Mesenchymal stem cell (in vitro differentiated cells and primary cell): ENCODE measurements at regions not wholly inside any gene's neighbourhood (a gene's known extent, or its start where the extent isn't known, plus 50 kb on each side); places are given as distances from the start of the nearest gene placed in this dataset.

ENCODE experiments used
- DNase-seq: peaks from one replicate; pipeline ENCODE4 v3.0.0-alpha.2; 2013
- H2AFZ ChIP-seq: one replicate; pipeline ENCODE4 v1.6.1; 2013; ENCODE audit warnings: low read depth, mild to moderate bottlenecking, control low read depth, inconsistent platforms, low read length, moderate library complexity
- H2AK5ac ChIP-seq: 2 replicates; pipeline ENCODE4 v1.6.1; 2013; ENCODE audit warnings: low read length, moderate library complexity, mild to moderate bottlenecking, inconsistent platforms; ENCODE audit not compliant: severe bottlenecking
- H2BK120ac ChIP-seq: one replicate; pipeline ENCODE4 v1.6.1; 2013; ENCODE audit warnings: low read depth, mild to moderate bottlenecking, inconsistent platforms, low read length, moderate library complexity
- H2BK12ac ChIP-seq, 2 experiments: one replicate each; pipeline ENCODE4 v1.6.1; 2013; ENCODE audit warnings: inconsistent platforms in 2 of 2, low read length in 2 of 2, mild to moderate bottlenecking in 2 of 2, moderate library complexity in 2 of 2, control low read depth in 1 of 2
- H2BK15ac ChIP-seq: one replicate; pipeline ENCODE4 v1.6.1; 2013; ENCODE audit warnings: mild to moderate bottlenecking, low read depth, inconsistent platforms; ENCODE audit not compliant: poor library complexity, severe bottlenecking
- H2BK5ac ChIP-seq: 2 replicates; pipeline ENCODE4 v1.6.1; 2013; ENCODE audit warnings: low read depth, mild to moderate bottlenecking, low read length, control low read depth, inconsistent platforms; ENCODE audit not compliant: poor library complexity, severe bottlenecking
- H3K14ac ChIP-seq, 2 experiments: one replicate each; pipeline ENCODE4 v1.6.1; 2013; ENCODE audit warnings: inconsistent platforms in 2 of 2, low read length in 2 of 2, control low read depth in 1 of 2, mild to moderate bottlenecking in 1 of 2, moderate library complexity in 1 of 2
- H3K18ac ChIP-seq, 2 experiments: one replicate each; pipeline ENCODE4 v1.6.1; 2013; ENCODE audit warnings: inconsistent platforms in 2 of 2, low read length in 2 of 2, control low read depth in 1 of 2, low read depth in 1 of 2, mild to moderate bottlenecking in 1 of 2
- H3K23ac ChIP-seq, 2 experiments: one replicate each; pipeline ENCODE4 v1.6.1; 2013; ENCODE audit warnings: inconsistent platforms in 2 of 2, low read length in 2 of 2, mild to moderate bottlenecking in 2 of 2, moderate library complexity in 2 of 2, control low read depth in 1 of 2
- H3K27ac ChIP-seq: 2 replicates; pipeline ENCODE4 v1.5.1; 2013; ENCODE audit warnings: mild to moderate bottlenecking, moderate library complexity, low read length, control low read depth, inconsistent platforms; ENCODE audit not compliant: poor library complexity, severe bottlenecking
- H3K27me3 ChIP-seq, 2 experiments: 2 replicates each; pipeline versions ENCODE4 v1.6.1 to v1.7.0; 2013; ENCODE audit warnings: low read length in 2 of 2, mild to moderate bottlenecking in 2 of 2, moderate library complexity in 2 of 2, control low read depth in 1 of 2, inconsistent platforms in 1 of 2; ENCODE audit not compliant: control insufficient read depth in 1 of 2, insufficient read depth in 1 of 2
- H3K36me3 ChIP-seq, 2 experiments: 2 replicates each; pipeline versions ENCODE4 v1.6.1 to v1.7.0; 2013; ENCODE audit warnings: low read length in 2 of 2, control low read depth in 1 of 2, inconsistent platforms in 1 of 2, low read depth in 1 of 2, mild to moderate bottlenecking in 1 of 2; ENCODE audit not compliant: insufficient read depth in 2 of 2, control insufficient read depth in 1 of 2
- H3K4ac ChIP-seq, 2 experiments: one replicate each; pipeline ENCODE4 v1.6.1; 2013; ENCODE audit warnings: inconsistent platforms in 2 of 2, low read length in 2 of 2, mild to moderate bottlenecking in 2 of 2, moderate library complexity in 2 of 2, control low read depth in 1 of 2, low read depth in 1 of 2
- H3K4me1 ChIP-seq: 2 replicates; pipeline ENCODE4 v1.6.1; 2013; ENCODE audit warnings: low read depth, low read length, control low read depth; ENCODE audit not compliant: control insufficient read depth, insufficient read depth
- H3K4me2 ChIP-seq: 2 replicates; pipeline ENCODE4 v1.6.1; 2013; ENCODE audit warnings: low read length, mild to moderate bottlenecking, inconsistent platforms; ENCODE audit not compliant: poor library complexity, severe bottlenecking
- H3K4me3 ChIP-seq, 2 experiments: 2 replicates each; pipeline versions ENCODE4 v1.5.1 to v1.7.0; 2013; ENCODE audit warnings: low read length in 2 of 2, mild to moderate bottlenecking in 2 of 2, control low read depth in 1 of 2, low read depth in 1 of 2; ENCODE audit not compliant: insufficient read depth in 1 of 2
- H3K79me1 ChIP-seq: replicated peaks from 2 replicates; pipeline ENCODE4 v1.6.1; 2013; ENCODE audit warnings: mild to moderate bottlenecking, control low read depth, low read length, inconsistent platforms; ENCODE audit not compliant: poor library complexity, severe bottlenecking
- H3K9ac ChIP-seq: 2 replicates; pipeline ENCODE4 v1.7.0; 2013; ENCODE audit warnings: mild to moderate bottlenecking, low read length, moderate library complexity
- H3K9me3 ChIP-seq: 2 replicates; pipeline ENCODE4 v1.7.0; 2013; ENCODE audit warnings: mild to moderate bottlenecking, low read length; ENCODE audit not compliant: control insufficient read depth
- H4K8ac ChIP-seq: one replicate; pipeline ENCODE4 v1.6.1; 2013; ENCODE audit warnings: inconsistent platforms, mild to moderate bottlenecking, low read length, moderate library complexity
- H4K91ac ChIP-seq: one replicate; pipeline ENCODE4 v1.6.1; 2013; ENCODE audit warnings: mild to moderate bottlenecking, low read length, inconsistent platforms
- WGBS: methylation state at CpG from one replicate; pipeline ENCODE4 v1.1.7; 2013; ENCODE audit warnings: mixed read lengths; 5-methylcytosine and 5-hydroxymethylcytosine counted together

DNA sequence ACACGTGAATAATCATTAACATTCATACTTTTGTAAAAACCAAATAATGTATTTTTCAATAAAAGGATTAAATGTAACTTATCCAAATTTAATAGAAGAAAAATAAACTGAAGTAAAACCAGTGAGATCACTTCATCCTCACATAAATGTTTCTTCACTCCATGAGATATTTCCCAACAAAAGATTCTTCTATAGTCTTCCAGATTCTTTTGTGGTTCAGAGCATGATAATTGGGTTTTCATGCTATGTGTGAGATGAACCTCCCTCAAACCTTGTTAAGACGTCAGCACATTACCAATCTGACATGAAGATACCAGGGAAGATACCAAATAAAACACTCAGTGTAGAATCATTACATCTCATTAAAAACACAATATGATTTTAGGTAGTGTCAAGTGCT is 62.9 kb upstream of the OXGR1 start:
- H3K36me3 ChIP-seq: no peaks in the 10 kb centered on the region
- H3K9me3 ChIP-seq: no peaks in the 10 kb centered on the region
- WGBS: no CpG with 5 or more reads among the region's 2 CpGs
- H3K14ac ChIP-seq: no peak overlapping the region
- no peak overlapping the region for H3K18ac ChIP-seq
- H3K27me3 ChIP-seq: no peaks in the 10 kb centered on the region
- H3K4me3 ChIP-seq: no peak overlapping the region
- H2AFZ ChIP-seq: no peak overlapping the region
- H3K27ac ChIP-seq: no peak overlapping the region
- no peak overlapping the region for H3K23ac ChIP-seq
- no peaks in the 10 kb centered on the region for H3K4me1 ChIP-seq
- H2BK120ac ChIP-seq: no peak overlapping the region
- no peak for DNase-seq
- no peak overlapping the region for H3K4ac ChIP-seq
- no peak overlapping the region for H2AK5ac ChIP-seq
- no peak overlapping the region for H4K91ac ChIP-seq
- H2BK15ac ChIP-seq: no peak overlapping the region
- H2BK12ac ChIP-seq: no peak overlapping the region
- H3K4me2 ChIP-seq: no peak overlapping the region
- no peak overlapping the region for H2BK5ac ChIP-seq
- H3K79me1 ChIP-seq: no peaks in the 10 kb centered on the region
- H4K8ac ChIP-seq: no peak overlapping the region
- no peak overlapping the region for H3K9ac ChIP-seq

DNA sequence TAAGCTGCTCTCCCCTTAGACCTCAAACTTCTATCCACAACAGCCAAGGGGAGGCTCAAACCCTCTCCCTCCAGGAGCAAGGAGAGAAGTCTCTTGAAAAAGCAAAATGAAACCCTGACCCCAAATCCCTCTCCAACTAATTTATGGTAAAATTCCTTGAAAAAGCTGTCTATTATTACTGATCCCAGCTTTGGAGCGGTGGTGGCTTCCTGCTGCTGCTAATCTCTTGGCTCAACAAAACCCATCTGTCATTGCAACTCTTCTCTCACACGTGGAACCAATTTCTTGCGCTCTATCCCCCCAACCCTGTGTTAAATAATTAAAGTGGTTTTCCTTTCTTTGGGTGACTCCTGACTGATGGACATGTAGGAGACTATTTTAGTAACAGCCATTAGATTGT is 64.1 kb upstream of the OXGR1 start:
- 47% methylated on average over 1 of the region's 3 CpGs for WGBS
- no peaks in the 10 kb centered on the region for H3K27me3 ChIP-seq
- no peak overlapping the region for H3K23ac ChIP-seq
- no peak overlapping the region for H3K27ac ChIP-seq
- H3K9ac ChIP-seq: peak overlapping the region; percentile 19
- H2AFZ ChIP-seq: no peak overlapping the region
- DNase-seq: no peak
- no peak overlapping the region for H2BK12ac ChIP-seq
- H2BK15ac ChIP-seq: no peak overlapping the region
- H2AK5ac ChIP-seq: no peak overlapping the region
- H3K4ac ChIP-seq: no peak overlapping the region
- no peaks in the 10 kb centered on the region for H3K9me3 ChIP-seq
- no peaks in the 10 kb centered on the region for H3K79me1 ChIP-seq
- no peak overlapping the region for H3K4me2 ChIP-seq
- H2BK120ac ChIP-seq: no peak overlapping the region
- no peak overlapping the region for H2BK5ac ChIP-seq
- no peak overlapping the region for H3K18ac ChIP-seq
- no peaks in the 10 kb centered on the region for H3K4me1 ChIP-seq
- H3K14ac ChIP-seq: no peak overlapping the region
- no peak overlapping the region for H4K8ac ChIP-seq
- no peak overlapping the region for H4K91ac ChIP-seq
- H3K36me3 ChIP-seq: no peaks in the 10 kb centered on the region
- H3K4me3 ChIP-seq: no peak overlapping the region

- Histone ChIP-seq H2BK120ac (no peak overlapping the region), H3K4me2 (no peak overlapping the region), H2BK15ac (no peak overlapping the region), H3K23ac (no peak overlapping the region), H3K4ac (no peak overlapping the region), H3K9me3 (no peaks in the 10 kb centered on the region), H3K27ac (no peak overlapping the region), H3K4me3 (no peak overlapping the region), H4K91ac (no peak overlapping the region), H3K36me3 (no peaks in the 10 kb centered on the region), H2AK5ac (no peak overlapping the region), H2BK5ac (no peak overlapping the region), H2BK12ac (no peak overlapping the region), H3K79me1 (no peaks in the 10 kb centered on the region), H3K18ac (no peak overlapping the region), H2AFZ (no peak overlapping the region), H3K14ac (no peak overlapping the region), H4K8ac (no peak overlapping the region), H3K4me1 (no peaks in the 10 kb centered on the region), H3K9ac (peak overlapping the region; percentile 19), H3K27me3 (no peaks in the 10 kb centered on the region)
- DNase-seq: no peak
- 67% methylated on average over 1 of the region's 1 CpG for WGBS
These were observed 64.7 kb upstream of the OXGR1 start for GRCh38 chr13:97058926-97059325.

DNA sequence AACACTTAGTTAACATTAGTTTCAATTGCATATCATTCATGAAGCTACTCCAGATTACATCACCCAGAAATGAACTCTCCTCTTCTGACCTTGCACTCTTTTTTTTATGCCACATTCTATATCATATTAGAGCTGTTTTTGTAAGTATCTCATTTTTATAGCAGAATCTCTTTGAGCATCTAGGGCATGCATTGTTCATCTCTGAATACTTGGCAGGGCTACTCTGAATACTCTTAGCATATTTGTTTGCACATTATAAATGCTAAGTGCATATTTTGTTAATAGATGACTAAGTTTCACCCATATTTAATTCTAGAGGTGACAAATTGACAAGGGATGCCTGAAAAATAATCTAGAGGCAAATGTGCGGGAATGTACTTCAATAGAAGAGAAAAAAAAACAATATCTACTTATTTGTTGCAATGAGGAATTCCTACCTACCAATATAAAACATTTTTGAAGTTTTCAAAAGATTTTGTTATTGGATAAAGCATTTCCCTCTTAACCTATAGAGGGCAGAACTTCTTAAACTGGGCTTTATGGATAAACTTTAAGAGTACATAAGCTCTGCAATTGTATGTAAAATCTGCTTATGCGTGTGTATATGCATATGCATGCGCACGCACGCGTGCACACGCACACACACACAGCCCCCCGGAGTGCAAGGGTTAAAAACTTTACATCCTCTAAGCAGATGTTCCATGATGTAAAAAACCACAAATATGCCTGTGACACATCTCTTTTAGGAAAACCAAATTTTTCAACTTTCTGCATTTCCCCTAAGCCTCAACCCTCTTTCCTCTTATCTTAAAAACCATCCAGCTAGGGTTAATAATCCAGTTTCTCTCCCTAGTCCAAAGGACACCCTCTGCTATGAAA is 73.0 kb upstream of the OXGR1 start:
- Histone ChIP-seq H3K27me3 (no peaks in the 10 kb centered on the region), H3K4me1 (peaks cover 7% of the 10 kb centered on the region), H3K18ac (no peak overlapping the region), H2BK15ac (no peak overlapping the region), H4K91ac (no peak overlapping the region), H3K4me2 (no peak overlapping the region), H3K36me3 (no peaks in the 10 kb centered on the region), H3K14ac (no peak overlapping the region), H3K4ac (no peak overlapping the region), H2AFZ (no peak overlapping the region), H3K23ac (no peak overlapping the region), H3K9ac (no peak overlapping the region), H3K27ac (peak overlapping the region; percentile 2), H2BK5ac (no peak overlapping the region), H2AK5ac (no peak overlapping the region), H2BK12ac (peak overlapping the region in 1 of 2 experiments; percentile 9), H3K79me1 (no peaks in the 10 kb centered on the region), H3K9me3 (peaks cover 8% of the 10 kb centered on the region), H3K4me3 (no peak overlapping the region), H2BK120ac (no peak overlapping the region), H4K8ac (no peak overlapping the region)
- DNase-seq: peak; percentile 33
- 83% methylated on average over 7 of the region's 8 CpGs for WGBS
